ENCODE measurements at regions not wholly inside any gene's neighbourhood (a gene's known extent, or its start where the extent isn't known, plus 50 kb on each side); places are given as distances from the start of the nearest gene placed in this dataset.

DNA sequence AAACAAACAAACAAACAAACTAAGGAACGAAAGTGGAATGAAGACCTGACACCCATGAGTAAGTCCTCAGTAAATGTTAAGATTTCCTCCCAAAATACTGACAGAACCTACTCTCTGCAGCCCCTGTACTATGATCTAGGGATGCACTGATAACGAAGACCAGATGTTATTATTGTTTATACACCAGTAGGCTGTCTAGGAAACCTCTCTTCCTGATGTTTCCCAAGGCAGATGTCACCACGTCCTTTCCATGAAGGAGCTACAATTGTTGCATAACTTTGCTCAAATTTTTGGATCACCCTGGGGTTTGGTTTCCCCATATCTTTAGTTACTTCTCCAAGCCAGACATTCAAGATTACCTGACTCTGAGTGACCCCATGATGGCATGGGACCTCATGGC is 340.7 kb downstream of the MIAT start:
- no peak for DNase-seq (ENCODE audit: low read depth in 2 of 2)

DNA sequence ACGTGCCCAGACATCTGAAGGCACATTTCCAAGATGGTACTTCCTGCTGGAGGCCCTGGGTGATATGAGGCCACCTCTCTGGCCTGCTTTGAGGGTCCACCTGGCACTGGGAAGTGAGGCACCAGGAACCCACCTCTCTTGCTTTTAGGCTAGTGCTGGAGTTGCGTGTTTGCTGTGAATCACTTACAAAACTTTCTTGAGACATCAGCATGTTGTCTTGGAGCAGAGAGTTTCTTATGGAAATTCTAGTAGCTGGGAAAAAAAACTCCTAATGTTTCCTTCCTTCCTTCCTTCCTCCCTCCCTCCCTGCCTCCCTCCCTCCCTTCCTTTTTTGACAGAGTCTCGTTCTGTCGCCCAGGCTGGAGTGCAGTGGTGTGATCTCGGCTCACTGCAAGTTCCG is 341.3 kb downstream of the MIAT start:
- DNase-seq (ENCODE audit: low read depth in 2 of 2), result no peak

DNA sequence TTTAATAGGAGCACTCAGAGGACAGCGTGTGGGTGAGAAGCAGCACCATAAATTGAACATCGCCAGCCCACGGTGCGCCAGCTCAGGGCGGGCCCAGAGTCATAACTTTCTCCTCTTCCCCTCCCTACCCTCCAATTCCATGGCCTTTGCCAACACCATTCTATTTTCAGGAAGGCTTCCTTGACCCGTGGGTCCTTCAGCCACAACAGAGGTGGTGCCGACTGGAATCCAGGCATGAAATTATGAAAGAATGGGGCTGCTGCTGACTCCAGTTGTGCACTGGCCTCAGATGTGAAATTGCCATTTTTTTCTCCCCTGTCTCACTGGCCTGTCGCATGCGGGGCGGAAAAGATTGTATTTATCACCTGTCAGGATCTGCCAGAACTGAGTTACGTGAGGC is 345.9 kb downstream of the MIAT start:
- no peak for DNase-seq (ENCODE audit: low read depth in 2 of 2)

- no peak for DNase-seq (ENCODE audit: low read depth in 2 of 2)
Measured at GRCh38 chr22:27004434-27004833, 347.0 kb downstream of the MIAT start.

DNA sequence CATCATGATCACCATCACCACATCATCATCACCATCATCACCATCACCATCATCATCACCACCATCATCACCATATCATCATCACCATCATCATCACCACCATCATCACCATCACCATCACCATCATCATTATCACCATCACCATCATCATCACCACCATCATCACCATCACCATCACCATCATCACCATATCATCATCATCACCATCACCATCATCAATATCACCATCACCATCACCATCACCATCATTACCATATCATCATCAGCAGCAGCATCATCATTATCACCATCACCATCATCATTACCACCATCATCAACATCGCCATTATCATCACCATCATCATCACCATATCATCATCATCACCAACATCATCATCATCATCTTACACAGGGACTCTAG is 351.1 kb downstream of the MIAT start:
- no peak for DNase-seq (ENCODE audit: low read depth in 2 of 2)

GRCh38 chr22:27011133-27011532 is 353.7 kb downstream of the MIAT start:
- DNase-seq (ENCODE audit: low read depth in 2 of 2), result no peak

DNA sequence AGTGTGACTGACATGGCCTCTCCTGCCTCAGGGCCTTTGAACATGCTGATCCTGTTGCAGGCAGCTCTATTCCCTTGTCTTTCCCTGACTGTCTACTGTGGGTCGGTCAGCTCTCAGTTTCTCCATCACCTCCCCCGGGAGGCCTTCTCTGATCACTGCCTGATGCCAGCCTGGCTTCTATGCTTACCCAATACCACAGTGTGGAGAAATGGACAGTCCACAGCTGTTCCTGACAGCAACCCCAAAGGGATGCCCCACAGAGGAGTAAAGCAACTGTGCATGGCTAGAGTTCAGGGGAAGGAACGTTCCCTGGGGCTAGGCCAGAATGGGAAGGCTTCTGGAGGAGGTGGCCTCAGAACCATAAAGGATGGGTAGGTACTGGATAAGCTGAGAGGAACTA is 354.3 kb downstream of the MIAT start:
- DNase-seq (ENCODE audit: low read depth in 2 of 2), result no peak

DNA sequence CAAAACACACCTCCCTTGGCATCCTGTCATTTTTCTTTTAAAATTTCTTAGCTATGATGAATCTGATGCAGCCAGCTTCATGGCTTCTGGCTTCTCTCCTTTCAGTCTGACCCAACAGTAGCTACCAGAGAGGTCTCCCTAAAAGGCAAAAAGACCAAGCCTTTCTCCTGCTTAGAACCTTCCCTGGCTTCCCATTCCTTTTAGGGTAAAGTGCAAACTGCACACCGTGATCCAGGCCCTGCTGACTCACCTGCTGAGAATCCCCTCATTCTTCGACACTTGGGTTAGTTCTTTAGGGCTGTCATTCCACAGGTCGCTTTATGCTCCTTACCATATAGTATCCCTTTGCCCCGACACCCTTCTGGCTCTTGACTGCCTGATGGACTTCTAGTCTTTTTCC is 362.4 kb downstream of the MIAT start:
- DNase-seq (ENCODE audit: low read depth in 2 of 2), result no peak

GRCh38 chr22:27022274-27022895 is 365.0 kb downstream of the MIAT start:
- no peak for DNase-seq (ENCODE audit: low read depth in 2 of 2)

DNA sequence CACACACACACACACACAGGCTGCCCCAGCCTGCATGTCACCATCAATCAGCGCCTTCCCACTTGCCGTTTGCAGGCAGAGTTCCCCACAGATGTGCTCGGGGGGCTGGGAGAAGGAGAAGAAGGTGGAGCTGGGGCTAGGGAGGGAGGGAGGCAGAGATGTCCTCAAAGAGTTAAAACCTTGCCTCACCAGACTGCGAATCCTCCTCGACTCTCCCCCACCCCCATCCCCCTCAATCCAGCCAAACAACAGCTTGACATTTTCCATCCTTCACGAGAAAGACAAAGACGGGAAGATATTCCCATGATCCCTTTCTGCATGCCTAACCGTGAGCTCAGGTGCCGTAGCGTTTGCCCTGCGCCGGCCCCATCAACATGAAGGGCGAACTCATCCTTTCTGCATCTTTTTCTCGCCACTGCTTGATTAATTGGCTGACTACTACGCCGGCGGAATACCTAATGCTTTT is 365.5 kb downstream of the MIAT start:
- no peak for DNase-seq (ENCODE audit: low read depth in 2 of 2)

- DNase-seq (ENCODE audit: low read depth in 2 of 2), result no peak
Measured at GRCh38 chr22:27023591-27023990, 366.2 kb downstream of the MIAT start.

GRCh38 chr22:27024982-27025381 is 367.6 kb downstream of the MIAT start:
- DNase-seq (ENCODE audit: low read depth in 2 of 2), result no peak

- DNase-seq (ENCODE audit: low read depth in 2 of 2), result no peak
Measured at GRCh38 chr22:27028093-27028492, 370.7 kb downstream of the MIAT start.

GRCh38 chr22:27029584-27030130 is 372.3 kb downstream of the MIAT start:
- DNase-seq (ENCODE audit: low read depth in 2 of 2), result no peak

- DNase-seq (ENCODE audit: low read depth in 2 of 2), result no peak
Measured at GRCh38 chr22:27032091-27032761, 374.8 kb downstream of the MIAT start.

DNA sequence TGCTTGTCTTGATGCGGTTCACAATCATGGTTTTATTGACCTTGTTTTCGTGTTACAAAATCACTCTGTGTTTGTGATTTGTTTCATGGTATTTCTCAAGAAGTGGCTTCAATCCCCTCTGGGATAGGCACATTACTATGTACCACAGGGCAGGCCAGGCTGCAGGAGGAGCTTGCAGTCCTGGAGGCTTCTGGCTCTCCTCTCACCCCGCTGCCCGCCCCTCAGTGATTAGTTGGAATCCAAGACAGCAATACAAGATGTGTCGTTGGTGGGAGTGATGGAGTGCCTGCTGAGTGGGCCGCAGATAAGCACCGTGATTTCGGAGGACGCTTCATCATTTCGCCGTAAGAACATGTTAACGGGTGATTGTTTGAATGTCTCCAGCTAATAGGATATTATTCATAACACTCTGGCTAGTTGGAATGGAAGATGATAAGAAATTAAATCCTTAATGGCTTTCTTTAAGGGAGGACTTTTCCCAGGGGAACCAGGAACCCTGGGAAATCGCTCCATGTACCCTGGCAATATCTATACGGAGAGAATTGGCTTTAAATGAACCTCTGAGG is 384.4 kb downstream of the MIAT start:
- no peak for DNase-seq (ENCODE audit: low read depth in 2 of 2)

DNA sequence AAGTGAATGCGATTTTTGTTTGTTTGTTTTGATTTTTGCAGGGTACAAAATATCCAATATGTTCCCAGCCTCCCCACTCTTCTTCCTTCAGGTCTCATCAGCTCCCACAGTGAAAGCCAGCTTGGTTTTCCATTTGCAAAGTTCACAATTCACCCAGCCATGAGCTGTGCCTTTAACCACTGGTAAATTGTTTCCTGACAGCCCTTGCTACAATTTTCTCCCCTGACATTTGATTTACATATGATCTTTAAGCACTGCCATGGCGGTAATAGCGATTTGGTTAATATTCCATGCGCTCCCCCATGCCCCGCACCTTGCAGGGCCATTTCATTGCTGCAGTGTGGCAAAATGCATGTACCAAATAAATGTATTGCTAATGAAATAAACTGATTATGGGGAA is 385.9 kb downstream of the MIAT start:
- DNase-seq (ENCODE audit: low read depth in 2 of 2), result no peak

DNA sequence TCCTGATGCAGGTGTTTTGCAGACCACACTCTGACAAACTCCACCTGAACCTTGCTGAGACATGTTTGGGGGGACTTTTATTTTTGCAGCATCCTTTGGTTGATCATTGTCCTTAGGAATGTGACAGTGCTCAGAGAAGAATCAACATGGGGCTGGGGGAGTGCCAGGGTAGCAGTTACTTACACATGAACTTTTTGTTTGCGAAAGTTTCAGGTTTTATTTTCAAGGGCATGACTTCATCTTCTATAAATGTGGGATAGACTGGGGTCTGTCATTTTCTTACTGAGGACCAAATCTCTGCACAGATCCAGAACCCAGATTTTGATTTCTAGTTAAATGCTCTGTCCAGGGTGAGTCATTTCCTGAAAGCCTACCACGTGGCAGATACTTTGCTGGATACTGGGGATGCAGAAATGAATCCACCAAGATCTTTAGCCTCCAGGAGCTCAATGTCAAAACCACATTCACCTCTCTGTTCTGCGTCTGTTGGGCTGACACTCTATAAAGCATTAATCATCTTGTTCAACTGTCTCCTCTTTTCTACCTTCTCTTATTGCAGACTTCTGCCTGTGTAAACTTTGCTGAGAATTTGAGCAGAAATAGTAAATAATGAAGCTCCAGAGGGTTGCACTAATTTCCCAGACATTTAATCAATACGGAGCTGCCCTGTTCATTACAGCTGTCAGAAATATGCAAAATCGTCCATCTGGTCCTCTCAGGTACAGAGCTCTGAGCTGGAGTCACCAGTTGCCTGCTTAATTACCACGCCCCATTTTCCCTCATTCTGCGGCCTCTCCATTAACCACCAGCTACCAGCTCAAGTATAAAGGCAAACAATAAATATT is 387.9 kb downstream of the MIAT start:
- no peak for DNase-seq (ENCODE audit: low read depth in 2 of 2)

GRCh38 chr22:27046086-27046485 is 388.7 kb downstream of the MIAT start:
- DNase-seq (ENCODE audit: low read depth in 2 of 2), result no peak

DNA sequence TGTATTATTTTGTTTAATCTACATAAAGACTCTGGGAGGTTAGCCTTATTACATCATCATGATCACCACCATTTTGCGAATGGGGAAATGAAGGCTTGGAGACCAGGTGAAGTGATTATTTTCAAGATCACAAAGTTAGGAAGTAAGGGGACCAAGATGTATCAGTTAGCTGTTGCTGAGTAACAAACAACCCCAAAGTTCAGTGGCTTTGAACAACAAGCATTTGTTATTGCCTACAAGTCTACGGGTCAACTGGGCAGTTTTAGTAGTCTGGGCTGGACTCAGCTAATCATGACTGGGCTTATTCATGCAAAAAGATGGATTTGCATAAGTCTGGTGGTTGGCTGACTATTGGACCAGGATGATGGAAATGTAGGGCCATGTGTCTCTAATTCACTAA is 389.2 kb downstream of the MIAT start:
- no peak for DNase-seq (ENCODE audit: low read depth in 2 of 2)

DNA sequence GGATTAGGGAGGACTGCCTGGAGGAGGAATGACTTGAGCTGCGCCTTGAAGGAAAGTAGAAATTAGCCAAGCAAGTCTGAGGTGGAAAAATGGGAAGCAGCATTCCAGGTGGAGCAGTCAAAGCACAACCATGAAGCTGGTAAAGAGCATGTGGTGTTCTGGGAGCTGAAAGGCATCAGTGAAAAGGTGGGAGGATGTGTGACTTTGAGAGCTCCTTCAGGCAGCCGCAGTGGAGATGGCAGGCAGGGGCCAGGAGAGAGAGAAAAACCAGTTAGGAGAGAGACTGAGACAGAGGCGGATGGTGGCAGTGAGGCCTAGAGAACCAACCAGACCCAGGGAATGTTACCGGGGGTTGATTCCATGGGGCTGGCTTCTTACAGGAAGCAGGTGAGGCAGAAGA is 393.4 kb downstream of the MIAT start:
- DNase-seq (ENCODE audit: low read depth in 2 of 2), result no peak

- no peak for DNase-seq (ENCODE audit: low read depth in 2 of 2)
Measured at GRCh38 chr22:27051407-27051806, 394.0 kb downstream of the MIAT start.
